GM06990 (cell line): ENCODE measurements at regions not wholly inside any gene's neighbourhood (a gene's known extent, or its start where the extent isn't known, plus 50 kb on each side); places are given as distances from the start of the nearest gene placed in this dataset.

ENCODE experiments used
- DNase-seq: peaks from one replicate; pipeline ENCODE4 v3.0.0-alpha.2; 2011; ENCODE audit not compliant: insufficient read length; ENCODE audit errors: extremely low read depth
- H3K27me3 ChIP-seq: replicated peaks from 2 replicates; pipeline ENCODE4 v1.6.0; 2011; ENCODE audit warnings: low read length; ENCODE audit not compliant: control insufficient read depth, insufficient read depth
- H3K36me3 ChIP-seq: 2 replicates; pipeline ENCODE4 v1.5.1; 2011; ENCODE audit warnings: low read length; ENCODE audit not compliant: control insufficient read depth, insufficient read depth
- H3K4me3 ChIP-seq: replicated peaks from 2 replicates; pipeline ENCODE4 v1.5.1; 2011; ENCODE audit warnings: low read depth, mild to moderate bottlenecking, control low read depth, low read length
- TF ChIP-seq, protein P1 (sequence below): IDR thresholded peaks from 2 replicates; pipeline ENCODE4 v1.5.1; 2011; ENCODE audit warnings: low read length, control low read depth, mild to moderate bottlenecking, inconsistent platforms; ENCODE audit not compliant: insufficient read depth, poor library complexity, severe bottlenecking

DNA sequence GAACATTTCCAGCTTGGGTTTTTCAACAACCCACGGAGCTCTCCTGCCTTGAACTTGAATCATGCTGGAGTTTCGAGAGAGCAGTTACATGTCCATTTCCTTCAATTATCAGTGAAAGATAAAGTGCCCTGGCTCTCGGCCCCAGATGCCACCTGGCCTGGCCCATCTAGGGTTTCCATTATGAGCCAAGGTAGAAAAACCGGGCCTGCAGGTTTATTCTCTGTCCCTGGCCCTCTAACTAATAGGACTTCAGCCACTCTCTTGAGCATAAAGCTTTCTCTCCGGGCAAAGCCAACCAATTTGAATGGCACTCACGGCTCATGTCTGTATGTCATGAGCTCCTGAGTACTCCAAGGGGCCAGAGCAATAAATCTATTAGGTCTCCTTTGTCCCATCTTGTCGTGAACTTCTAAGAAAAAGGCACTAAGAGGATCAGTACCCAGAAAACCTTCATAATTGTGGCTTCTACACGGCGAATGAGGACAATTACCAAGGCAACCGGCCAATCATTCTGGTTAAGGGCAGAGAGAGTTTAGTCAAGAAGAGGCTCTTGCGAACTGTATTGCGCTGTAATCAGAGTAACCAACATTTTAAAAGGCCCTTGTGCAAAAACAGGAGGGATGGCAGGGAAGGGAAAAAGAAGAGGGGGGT, 392.3 kb downstream of the MED13L start:
- no peak overlapping the region for H3K4me3 ChIP-seq
- DNase-seq: no peak
- no peaks in the 10 kb centered on the region; the same call in 1 of the 2 replicates for H3K27me3 ChIP-seq
- TF ChIP-seq, protein P1, sequence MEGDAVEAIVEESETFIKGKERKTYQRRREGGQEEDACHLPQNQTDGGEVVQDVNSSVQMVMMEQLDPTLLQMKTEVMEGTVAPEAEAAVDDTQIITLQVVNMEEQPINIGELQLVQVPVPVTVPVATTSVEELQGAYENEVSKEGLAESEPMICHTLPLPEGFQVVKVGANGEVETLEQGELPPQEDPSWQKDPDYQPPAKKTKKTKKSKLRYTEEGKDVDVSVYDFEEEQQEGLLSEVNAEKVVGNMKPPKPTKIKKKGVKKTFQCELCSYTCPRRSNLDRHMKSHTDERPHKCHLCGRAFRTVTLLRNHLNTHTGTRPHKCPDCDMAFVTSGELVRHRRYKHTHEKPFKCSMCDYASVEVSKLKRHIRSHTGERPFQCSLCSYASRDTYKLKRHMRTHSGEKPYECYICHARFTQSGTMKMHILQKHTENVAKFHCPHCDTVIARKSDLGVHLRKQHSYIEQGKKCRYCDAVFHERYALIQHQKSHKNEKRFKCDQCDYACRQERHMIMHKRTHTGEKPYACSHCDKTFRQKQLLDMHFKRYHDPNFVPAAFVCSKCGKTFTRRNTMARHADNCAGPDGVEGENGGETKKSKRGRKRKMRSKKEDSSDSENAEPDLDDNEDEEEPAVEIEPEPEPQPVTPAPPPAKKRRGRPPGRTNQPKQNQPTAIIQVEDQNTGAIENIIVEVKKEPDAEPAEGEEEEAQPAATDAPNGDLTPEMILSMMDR: no peak
- H3K36me3 ChIP-seq: no peaks in the 10 kb centered on the region

DNA sequence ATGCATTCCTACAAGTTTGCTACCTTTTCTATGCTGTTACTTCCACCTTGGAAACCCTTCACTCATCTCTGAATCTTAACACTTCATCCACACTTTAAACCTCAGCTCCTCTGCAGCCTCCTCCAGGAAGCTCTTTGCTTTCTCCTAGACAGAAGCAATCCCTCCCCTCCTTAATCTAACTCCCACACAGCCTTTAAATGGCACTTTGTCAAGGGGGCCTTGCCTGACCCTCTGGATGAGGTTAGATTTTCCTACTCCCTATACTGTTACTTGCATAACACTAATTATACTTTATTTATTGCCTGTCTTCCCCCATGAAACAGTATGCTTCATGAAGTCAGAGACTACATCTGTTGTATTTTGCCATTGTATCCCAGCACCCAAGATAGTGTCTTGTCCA, 394.6 kb downstream of the MED13L start:
- Histone ChIP-seq H3K4me3 (no peak overlapping the region), H3K36me3 (no peaks in the 10 kb centered on the region), H3K27me3 (no peaks in the 10 kb centered on the region; the same call in 1 of the 2 replicates)
- no peak for DNase-seq
- TF ChIP-seq, protein P1: no peak

DNA sequence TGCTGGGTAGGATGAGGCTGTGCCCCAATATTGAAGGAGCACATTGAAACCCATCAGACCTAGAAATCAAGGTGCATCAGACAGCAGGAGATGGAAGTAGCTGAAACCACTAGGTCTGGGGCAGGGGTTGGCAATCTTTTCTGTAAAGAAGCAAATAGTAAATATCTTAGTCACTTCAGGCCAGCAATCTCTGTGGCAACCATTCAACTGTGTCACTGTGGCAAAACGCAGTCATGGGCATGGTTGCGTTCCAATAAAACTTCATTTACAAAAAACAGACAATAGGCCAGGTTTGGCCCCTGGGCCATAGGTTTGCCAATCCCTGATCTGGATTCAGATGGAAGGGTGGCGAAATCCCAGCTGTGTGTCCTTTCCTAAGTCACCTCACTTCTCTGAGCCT, 397.3 kb downstream of the MED13L start:
- Histone ChIP-seq H3K27me3 (no peaks in the 10 kb centered on the region; the same call in 1 of the 2 replicates), H3K36me3 (no peaks in the 10 kb centered on the region), H3K4me3 (no peak overlapping the region)
- TF ChIP-seq, protein P1: no peak
- no peak for DNase-seq

DNA sequence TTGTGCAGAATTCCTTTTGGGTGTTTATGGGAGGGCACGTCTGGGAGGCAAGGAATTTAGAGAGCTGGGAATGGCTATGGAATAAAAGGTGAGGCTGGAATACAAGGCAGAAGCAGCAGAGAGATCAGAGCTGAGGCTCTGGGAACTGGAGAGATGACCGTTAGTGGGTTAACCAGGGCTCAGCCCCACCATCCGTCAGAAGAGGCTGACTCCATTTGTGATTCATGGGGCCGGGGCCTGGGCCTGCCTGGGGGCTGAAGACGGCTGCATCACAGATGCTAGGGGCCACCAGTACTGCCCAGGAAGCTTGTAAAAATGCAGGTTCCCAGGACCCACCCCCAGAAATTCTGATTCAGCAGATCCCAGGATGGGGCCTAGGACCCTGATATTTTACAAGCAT, 398.1 kb downstream of the MED13L start:
- H3K36me3 ChIP-seq: no peaks in the 10 kb centered on the region
- TF ChIP-seq, protein P1: no peak
- DNase-seq: no peak
- no peak overlapping the region for H3K4me3 ChIP-seq
- H3K27me3 ChIP-seq: no peaks in the 10 kb centered on the region

DNA sequence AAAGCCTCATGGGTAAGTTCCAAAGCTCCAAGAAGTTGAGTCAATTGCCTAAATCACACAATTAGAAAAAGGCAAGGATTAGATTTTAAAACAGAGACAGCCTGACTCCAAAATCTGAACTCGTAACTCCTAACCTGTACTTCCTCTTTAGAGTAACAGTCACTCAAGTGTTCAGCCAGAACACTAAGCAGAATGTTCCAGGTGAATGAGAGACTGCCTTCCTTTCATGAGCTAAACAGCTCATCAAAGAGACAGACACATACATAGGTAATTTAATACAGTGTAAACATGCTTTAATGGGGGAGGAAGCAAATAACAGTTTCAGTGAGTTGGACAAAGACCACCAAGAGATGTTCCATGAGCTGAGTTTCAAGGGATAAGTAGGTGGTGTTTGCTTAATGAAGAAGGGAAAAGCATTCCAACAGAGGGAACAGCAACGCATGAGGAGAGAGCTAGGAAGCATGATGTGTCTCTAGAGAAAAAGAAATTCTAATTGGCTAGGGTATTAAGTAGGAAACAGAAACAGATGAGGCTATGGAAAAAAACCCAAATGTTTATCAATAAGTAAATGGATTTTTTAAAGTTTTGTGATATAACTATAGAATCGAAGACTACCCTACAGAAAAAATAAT, 403.9 kb downstream of the MED13L start:
- H3K27me3 ChIP-seq: no peaks in the 10 kb centered on the region
- TF ChIP-seq, protein P1: no peak
- H3K36me3 ChIP-seq: no peaks in the 10 kb centered on the region
- H3K4me3 ChIP-seq: no peak overlapping the region
- DNase-seq: no peak
